ENCODE measurements at regions not wholly inside any gene's neighbourhood (a gene's known extent, or its start where the extent isn't known, plus 50 kb on each side); places are given as distances from the start of the nearest gene placed in this dataset.

GRCh38 chr6:105990151-105990550, 96.0 kb upstream of the PRDM1 start:
- FAIRE-seq (no peak), DNase-seq (ENCODE audit: low read depth) (peak; percentile 77)
- Histone ChIP-seq H3K36me3 (ENCODE audit: control insufficient read depth, insufficient read depth, low read length) (no peaks in the 10 kb centered on the region), H3K27me3 (ENCODE audit: control insufficient read depth, insufficient read depth, low read length) (peaks cover 2% of the 10 kb centered on the region), H3K4me3 (ENCODE audit: low read depth, low read length) (no peak overlapping the region)
- TF ChIP-seq CTCF (IDR thresholded peaks at IDR 0.05; ENCODE audit: insufficient read depth, low read length, severe bottlenecking): no peak

GRCh38 chr6:105988812-105989577, 97.1 kb upstream of the PRDM1 start:
- peaks cover 2% of the 10 kb centered on the region for H3K27me3 ChIP-seq (ENCODE audit: control insufficient read depth, insufficient read depth, low read length)
- no peak for TF ChIP-seq CTCF (IDR thresholded peaks at IDR 0.05; ENCODE audit: insufficient read depth, low read length, severe bottlenecking)
- no peak for DNase-seq (ENCODE audit: low read depth)
- FAIRE-seq: no peak
- no peak overlapping the region for H3K4me3 ChIP-seq (ENCODE audit: low read depth, low read length)
- H3K36me3 ChIP-seq (ENCODE audit: control insufficient read depth, insufficient read depth, low read length): no peaks in the 10 kb centered on the region

- FAIRE-seq: no peak
Measured at GRCh38 chr6:105988321-105988720, 97.8 kb upstream of the PRDM1 start.

GRCh38 chr6:105987516-105987915, 98.6 kb upstream of the PRDM1 start:
- TF ChIP-seq CTCF (IDR thresholded peaks at IDR 0.05; ENCODE audit: insufficient read depth, low read length, severe bottlenecking): no peak
- no peak overlapping the region for H3K4me3 ChIP-seq (ENCODE audit: low read depth, low read length)
- DNase-seq (ENCODE audit: low read depth): no peak
- H3K36me3 ChIP-seq (ENCODE audit: control insufficient read depth, insufficient read depth, low read length): no peaks in the 10 kb centered on the region
- FAIRE-seq: no peak
- H3K27me3 ChIP-seq (ENCODE audit: control insufficient read depth, insufficient read depth, low read length): peaks cover 2% of the 10 kb centered on the region

More at GRCh38 chr6:105988321-105988720, 97.8 kb upstream of the PRDM1 start:
- TF ChIP-seq CTCF (IDR thresholded peaks at IDR 0.05; ENCODE audit: insufficient read depth, low read length, severe bottlenecking): no peak
- DNase-seq (ENCODE audit: low read depth): no peak
- H3K27me3 ChIP-seq (ENCODE audit: control insufficient read depth, insufficient read depth, low read length): peaks cover 2% of the 10 kb centered on the region
- no peak overlapping the region for H3K4me3 ChIP-seq (ENCODE audit: low read depth, low read length)
- H3K36me3 ChIP-seq (ENCODE audit: control insufficient read depth, insufficient read depth, low read length): no peaks in the 10 kb centered on the region

GRCh38 chr6:105986998-105987397, 99.1 kb upstream of the PRDM1 start:
- Histone ChIP-seq H3K4me3 (ENCODE audit: low read depth, low read length) (no peak overlapping the region), H3K27me3 (ENCODE audit: control insufficient read depth, insufficient read depth, low read length) (peaks cover 2% of the 10 kb centered on the region), H3K36me3 (ENCODE audit: control insufficient read depth, insufficient read depth, low read length) (no peaks in the 10 kb centered on the region)
- FAIRE-seq: no peak
- no peak for DNase-seq (ENCODE audit: low read depth)
- no peak for TF ChIP-seq CTCF (IDR thresholded peaks at IDR 0.05; ENCODE audit: insufficient read depth, low read length, severe bottlenecking)

Measured in bronchial epithelial cell (primary cell).